Suprapubic skin (tissue), 4 donors: ENCODE measurements at regions not wholly inside any gene's neighbourhood (a gene's known extent, or its start where the extent isn't known, plus 50 kb on each side); places are given as distances from the start of the nearest gene placed in this dataset.

Experiments used
- DNase-seq, 2 donors: peaks; one replicate each; pipeline ENCODE4 v3.0.0-alpha.2; 2019; ENCODE audit warnings: low spot score in 2 of 2
- H3K27ac ChIP-seq: fragments of 200-600 bp; sonication (generic); one replicate; pipeline ENCODE4 v1.5.1; 2019
- H3K27me3 ChIP-seq: fragments of 200-600 bp; sonication (generic); one replicate; pipeline ENCODE4 v1.5.1; 2019
- H3K36me3 ChIP-seq: fragments of 200-600 bp; sonication (generic); one replicate; pipeline ENCODE4 v1.5.1; 2019
- H3K4me1 ChIP-seq: fragments of 200-600 bp; sonication (generic); one replicate; pipeline ENCODE4 v1.5.1; 2019
- H3K4me3 ChIP-seq: fragments of 200-600 bp; sonication (generic); one replicate; pipeline ENCODE4 v1.5.1; 2019; ENCODE audit warnings: mild to moderate bottlenecking
- H3K9me3 ChIP-seq: fragments of 200-600 bp; sonication (generic); one replicate; pipeline ENCODE4 v1.5.1; 2019
- CTCF ChIP-seq, 2 donors: fragments of 200-600 bp in 1 of 2; fragments of 450-650 bp in 1 of 2; sonication (generic) in 1 of 2; IDR thresholded peaks; one replicate each; pipeline ENCODE4 v1.5.1; 2016 to 2019; ENCODE audit warnings: antibody characterized with exemption in 2 of 2, mild to moderate bottlenecking in 1 of 2, moderate library complexity in 1 of 2
- EP300 ChIP-seq: sonication (generic); formaldehyde crosslinking; IDR thresholded peaks from one replicate; pipeline ENCODE4 v1.6.1; 2017; ENCODE audit warnings: antibody characterized with exemption
- POLR2A ChIP-seq, 2 donors: fragments of 450-650 bp; IDR thresholded peaks; one replicate each; pipeline ENCODE4 v1.6.1; 2017; ENCODE audit warnings: antibody characterized with exemption in 2 of 2, mild to moderate bottlenecking in 2 of 2, moderate library complexity in 2 of 2
- POLR2AphosphoS5 ChIP-seq, 3 donors: sonication (generic); formaldehyde crosslinking; IDR thresholded peaks; one replicate each; pipeline ENCODE4 v1.6.1; 2017; ENCODE audit warnings: antibody characterized with exemption in 3 of 3
- WGBS: methylation state at CpG from one replicate; pipeline ENCODE4 v1.1.5; 2018; 5-methylcytosine and 5-hydroxymethylcytosine counted together

GRCh38 chr6:1538810-1539478, 70.8 kb upstream of the FOXC1 start:
- H3K9me3 ChIP-seq, result no peaks in the 10 kb centered on the region
- no peaks in the 10 kb centered on the region for H3K36me3 ChIP-seq
- DNase-seq, result no peak
- 74% methylated on average over 13 of the region's 16 CpGs for WGBS
- H3K27ac ChIP-seq, result peak overlapping the region; percentile 3
- no peak overlapping the region for H3K4me3 ChIP-seq
- H3K27me3 ChIP-seq, result no peaks in the 10 kb centered on the region
- no peak for TF ChIP-seq POLR2A (IDR thresholded peaks at IDR 0.05)
- no peak for TF ChIP-seq CTCF (IDR thresholded peaks at IDR 0.05)
- no peak for TF ChIP-seq EP300
- no peak for TF ChIP-seq POLR2AphosphoS5 (IDR thresholded peaks at IDR 0.05)
- H3K4me1 ChIP-seq, result peaks cover 5% of the 10 kb centered on the region

- Histone ChIP-seq H3K9me3 (no peaks in the 10 kb centered on the region), H3K36me3 (no peaks in the 10 kb centered on the region), H3K4me1 (peaks cover 5% of the 10 kb centered on the region), H3K4me3 (no peak overlapping the region), H3K27me3 (no peaks in the 10 kb centered on the region), H3K27ac (no peak overlapping the region)
- TF ChIP-seq CTCF (IDR thresholded peaks at IDR 0.05) (no peak), POLR2A (IDR thresholded peaks at IDR 0.05) (no peak), EP300 (no peak), POLR2AphosphoS5 (IDR thresholded peaks at IDR 0.05) (no peak)
- DNase-seq, result no peak
- WGBS, result 92% methylated on average over 11 of the region's 11 CpGs
Measured at GRCh38 chr6:1540864-1541521, 68.7 kb upstream of the FOXC1 start.

GRCh38 chr6:1542335-1542734, 67.4 kb upstream of the FOXC1 start:
- Histone ChIP-seq H3K4me3 (no peak overlapping the region), H3K27ac (no peak overlapping the region), H3K36me3 (no peaks in the 10 kb centered on the region), H3K4me1 (peaks cover 5% of the 10 kb centered on the region), H3K9me3 (no peaks in the 10 kb centered on the region), H3K27me3 (no peaks in the 10 kb centered on the region)
- TF ChIP-seq POLR2AphosphoS5 (IDR thresholded peaks at IDR 0.05), result no peak
- no peak for TF ChIP-seq EP300
- no peak for TF ChIP-seq CTCF (IDR thresholded peaks at IDR 0.05)
- TF ChIP-seq POLR2A (IDR thresholded peaks at IDR 0.05), result no peak
- DNase-seq, result no peak

- Histone ChIP-seq H3K27me3 (no peaks in the 10 kb centered on the region), H3K4me1 (peaks cover 5% of the 10 kb centered on the region), H3K36me3 (peaks cover 4% of the 10 kb centered on the region), H3K9me3 (no peaks in the 10 kb centered on the region), H3K27ac (no peak overlapping the region), H3K4me3 (no peak overlapping the region)
- TF ChIP-seq POLR2AphosphoS5 (IDR thresholded peaks at IDR 0.05), result no peak
- no peak for TF ChIP-seq EP300
- TF ChIP-seq POLR2A (IDR thresholded peaks at IDR 0.05), result no peak
- no peak for TF ChIP-seq CTCF (IDR thresholded peaks at IDR 0.05)
- WGBS, result 65% methylated on average over 3 of the region's 3 CpGs
- DNase-seq, result no peak
Measured at GRCh38 chr6:1542764-1543163, 67.0 kb upstream of the FOXC1 start.

- Histone ChIP-seq H3K9me3 (no peaks in the 10 kb centered on the region), H3K36me3 (peaks cover 7% of the 10 kb centered on the region), H3K27ac (no peak overlapping the region), H3K4me1 (no peaks in the 10 kb centered on the region), H3K4me3 (no peak overlapping the region), H3K27me3 (no peaks in the 10 kb centered on the region)
- DNase-seq, result no peak
- WGBS, result 90% methylated on average over 3 of the region's 3 CpGs
- TF ChIP-seq POLR2A (IDR thresholded peaks at IDR 0.05), result no peak
Measured at GRCh38 chr6:1544000-1544399, 65.7 kb upstream of the FOXC1 start.
